GM23338 (cell line): ENCODE measurements at regions not wholly inside any gene's neighbourhood (a gene's known extent, or its start where the extent isn't known, plus 50 kb on each side); places are given as distances from the start of the nearest gene placed in this dataset.

Source experiments
- ATAC-seq: fragments of 200-7000 bp; cut with Tn5 transposase; 3 replicates; pipeline ENCODE4 v1.9.1; 2020
- DNase-seq: peaks from one replicate; pipeline ENCODE4 v3.0.0-alpha.2; 2015; ENCODE audit warnings: low spot score
- H2AFZ ChIP-seq: fragments of 200-600 bp; sonication (generic); 2 replicates; pipeline ENCODE4 v1.8.0; 2016; ENCODE audit warnings: antibody characterized with exemption, mild to moderate bottlenecking, moderate library complexity
- H3F3A ChIP-seq: fragments of 200-600 bp; sonication (generic); replicated peaks from 2 replicates; pipeline ENCODE4 v1.8.0; 2017; ENCODE audit warnings: antibody characterized with exemption, mixed run types, low read depth
- H3K27ac ChIP-seq: fragments of 200-600 bp; sonication (generic); 2 replicates; pipeline ENCODE4 v1.6.1; 2016; ENCODE audit warnings: low read depth
- H3K27me3 ChIP-seq: fragments of 200-600 bp; sonication (generic); 2 replicates; pipeline ENCODE4 v1.8.0; 2016; ENCODE audit warnings: mild to moderate bottlenecking, mixed run types, moderate library complexity; ENCODE audit not compliant: insufficient read depth
- H3K36me3 ChIP-seq: fragments of 200-600 bp; sonication (generic); 2 replicates; pipeline ENCODE4 v1.8.0; 2016; ENCODE audit warnings: mild to moderate bottlenecking; ENCODE audit not compliant: insufficient read depth
- H3K4me1 ChIP-seq: fragments of 200-600 bp; sonication (generic); 2 replicates; pipeline ENCODE4 v1.8.0; 2016; ENCODE audit warnings: mild to moderate bottlenecking, moderate library complexity; ENCODE audit not compliant: insufficient read depth
- H3K4me2 ChIP-seq: fragments of 200-600 bp; sonication (generic); 2 replicates; pipeline ENCODE4 v1.7.1; 2017; ENCODE audit warnings: mixed run types
- H3K4me3 ChIP-seq: fragments of 200-600 bp; sonication (generic); 2 replicates; pipeline ENCODE4 v1.6.1; 2016; ENCODE audit warnings: mixed run types
- H3K79me2 ChIP-seq: fragments of 200-600 bp; sonication (generic); replicated peaks from 2 replicates; pipeline ENCODE4 v1.8.0; 2017; ENCODE audit warnings: mild to moderate bottlenecking; ENCODE audit not compliant: insufficient read depth
- H3K9me2 ChIP-seq: fragments of 200-600 bp; sonication (generic); 2 replicates; pipeline ENCODE4 v1.8.0; 2017; ENCODE audit not compliant: insufficient read depth
- H4K20me1 ChIP-seq: fragments of 200-600 bp; sonication (generic); replicated peaks from 2 replicates; pipeline ENCODE4 v1.8.0; 2017; ENCODE audit warnings: mild to moderate bottlenecking; ENCODE audit not compliant: insufficient read depth
- H3K27ac Mint-ChIP-seq: 2 replicates; pipeline ENCODE4 v1.8.0; 2020; ENCODE audit warnings: inconsistent platforms, mild to moderate bottlenecking, moderate library complexity, mixed read lengths
- H3K27me3 Mint-ChIP-seq: 3 replicates; pipeline ENCODE4 v1.8.0; 2022; ENCODE audit warnings: low read depth, mild to moderate bottlenecking, moderate library complexity, mixed read lengths, inconsistent platforms; ENCODE audit not compliant: insufficient read depth, poor library complexity
- H3K36me3 Mint-ChIP-seq: 3 replicates; pipeline ENCODE4 v1.8.0; 2021; ENCODE audit warnings: low read depth, mild to moderate bottlenecking, inconsistent platforms, moderate library complexity, mixed read lengths
- H3K4me1 Mint-ChIP-seq: 3 replicates; pipeline ENCODE4 v1.8.0; 2020; ENCODE audit warnings: mild to moderate bottlenecking, inconsistent platforms, mixed read lengths
- H3K4me3 Mint-ChIP-seq: 3 replicates; pipeline ENCODE4 v1.8.0; 2021; ENCODE audit warnings: moderate library complexity, mild to moderate bottlenecking, inconsistent platforms, mixed read lengths
- H3K9me3 Mint-ChIP-seq: 3 replicates; pipeline ENCODE4 v1.8.0; 2020; ENCODE audit warnings: moderate library complexity, mild to moderate bottlenecking, inconsistent platforms, mixed read lengths
- CREB1 ChIP-seq: fragments of 250-450 bp; sonication (Bioruptor Pico); IDR thresholded peaks from 2 replicates; pipeline ENCODE4 v1.5.0; 2020; ENCODE audit warnings: low read depth, mild to moderate bottlenecking, moderate library complexity
- CTCF ChIP-seq, 2 experiments: fragments of 200-600 bp in 1 of 2; sonication (generic) in 1 of 2; conservative IDR thresholded peaks; 2 replicates each; pipeline versions ENCODE4 v1.5.1 to v1.6.1; 2016 to 2017; ENCODE audit warnings: antibody characterized with exemption in 2 of 2, low read depth in 2 of 2, mild to moderate bottlenecking in 2 of 2, moderate library complexity in 1 of 2
- ETS1 ChIP-seq: IDR thresholded peaks from 2 replicates; pipeline ENCODE4 v1.6.1; 2016; ENCODE audit warnings: antibody characterized with exemption
- EZH2 ChIP-seq: fragments of 200-600 bp; sonication (generic); IDR thresholded peaks from one replicate; pipeline ENCODE4 v1.8.0; 2017; ENCODE audit warnings: antibody characterized with exemption, mild to moderate bottlenecking, low read depth; ENCODE audit not compliant: unreplicated experiment
- EZH2phosphoT487 ChIP-seq: fragments of 200-600 bp; sonication (generic); IDR thresholded peaks from one replicate; pipeline ENCODE4 v1.8.1; 2018; ENCODE audit warnings: antibody characterized with exemption; ENCODE audit not compliant: unreplicated experiment
- JUNB ChIP-seq: IDR thresholded peaks from one replicate; pipeline ENCODE4 v1.6.1; 2016; ENCODE audit warnings: antibody characterized with exemption; ENCODE audit not compliant: unreplicated experiment
- NANOG ChIP-seq: IDR thresholded peaks from 2 replicates; pipeline ENCODE4 v1.6.1; 2016; ENCODE audit warnings: antibody characterized with exemption, borderline replicate concordance
- POLR2AphosphoS5 ChIP-seq: IDR thresholded peaks from 2 replicates; pipeline ENCODE4 v1.6.1; 2016; ENCODE audit warnings: antibody characterized with exemption, low read depth
- REST ChIP-seq: IDR thresholded peaks from one replicate; pipeline ENCODE4 v1.6.1; 2018; ENCODE audit warnings: antibody characterized with exemption; ENCODE audit not compliant: unreplicated experiment
- STAT1 ChIP-seq: IDR thresholded peaks from one replicate; pipeline ENCODE4 v1.6.1; 2016; ENCODE audit warnings: antibody characterized with exemption; ENCODE audit not compliant: unreplicated experiment
- ZNF114 ChIP-seq: fragments of 250-450 bp; sonication (Bioruptor Pico); IDR thresholded peaks from 2 replicates; pipeline ENCODE4 v1.5.0; 2020; ENCODE audit warnings: mild to moderate bottlenecking, moderate library complexity
- ZNF331 ChIP-seq: fragments of 250-450 bp; sonication (Bioruptor Pico); IDR thresholded peaks from 2 replicates; pipeline ENCODE4 v1.5.0; 2020; ENCODE audit warnings: low read depth, mild to moderate bottlenecking, moderate library complexity
- ZNF462 ChIP-seq: fragments of 250-450 bp; sonication (Bioruptor Pico); IDR thresholded peaks from 2 replicates; pipeline ENCODE4 v1.5.0; 2020; ENCODE audit warnings: mild to moderate bottlenecking, moderate library complexity

- no peaks in the 10 kb centered on the region for H3K36me3 Mint-ChIP-seq
- no peak overlapping the region for H3K4me3 ChIP-seq
- no peak overlapping the region for H3K4me3 Mint-ChIP-seq
- no peak for TF ChIP-seq ZNF114 (CRISPR knock-in tag)
- no peak for TF ChIP-seq CTCF (conservative IDR thresholded peaks at IDR 0.05; ENCODE audit: low read depth in 2 of 2)
- no peak for TF ChIP-seq ZNF462 (CRISPR knock-in tag)
- no peak for TF ChIP-seq NANOG
- no peak for TF ChIP-seq CREB1 (CRISPR knock-in tag)
- no peak for TF ChIP-seq EZH2phosphoT487
- no peak for TF ChIP-seq POLR2AphosphoS5
- TF ChIP-seq REST: no peak
- no peak for TF ChIP-seq ZNF331 (CRISPR knock-in tag)
- no peak for TF ChIP-seq ETS1
- TF ChIP-seq EZH2: no peak
- no peak for TF ChIP-seq JUNB
- TF ChIP-seq STAT1: no peak
- H3K9me3 Mint-ChIP-seq: peaks cover 3% of the 10 kb centered on the region; the same call in 2 of the 3 replicates
- no peaks in the 10 kb centered on the region for H3K4me1 ChIP-seq
- H3K27me3 Mint-ChIP-seq: no peaks in the 10 kb centered on the region
- H3K27ac ChIP-seq: no peak overlapping the region
- no peak for ATAC-seq
- H4K20me1 ChIP-seq: no peaks in the 10 kb centered on the region
- H3K4me1 Mint-ChIP-seq: no peaks in the 10 kb centered on the region
- no peak overlapping the region for H2AFZ ChIP-seq
- no peaks in the 10 kb centered on the region; the same call in none of the 2 replicates for H3K9me2 ChIP-seq
- no peaks in the 10 kb centered on the region for H3K36me3 ChIP-seq
- no peaks in the 10 kb centered on the region for H3K27me3 ChIP-seq
- H3F3A ChIP-seq: no peaks in the 10 kb centered on the region
- H3K27ac Mint-ChIP-seq: no peak overlapping the region
- no peak overlapping the region for H3K4me2 ChIP-seq
- no peaks in the 10 kb centered on the region for H3K79me2 ChIP-seq
- no peak for DNase-seq
These were observed 222.6 kb upstream of the CTAGE1 start for GRCh38 chr18:22640281-22640842.
